HG02884 (cell line): ENCODE measurements at regions not wholly inside any gene's neighbourhood (a gene's known extent, or its start where the extent isn't known, plus 50 kb on each side); places are given as distances from the start of the nearest gene placed in this dataset.

Experiments used
- ATAC-seq: cut with Tn5 transposase; IDR thresholded peaks from one replicate; pipeline ENCODE4 v1.9.1; 2021; ENCODE audit warnings: mild to moderate bottlenecking, moderate library complexity; ENCODE audit not compliant: unreplicated experiment

- no peak for ATAC-seq
These were observed 271.4 kb downstream of the ZEB2 start for GRCh38 chr2:144248350-144249034.

- ATAC-seq, result no peak
These were observed 275.0 kb downstream of the ZEB2 start for GRCh38 chr2:144244938-144245337.

- ATAC-seq, result no peak
These were observed 277.6 kb downstream of the ZEB2 start for GRCh38 chr2:144242311-144242710.

DNA sequence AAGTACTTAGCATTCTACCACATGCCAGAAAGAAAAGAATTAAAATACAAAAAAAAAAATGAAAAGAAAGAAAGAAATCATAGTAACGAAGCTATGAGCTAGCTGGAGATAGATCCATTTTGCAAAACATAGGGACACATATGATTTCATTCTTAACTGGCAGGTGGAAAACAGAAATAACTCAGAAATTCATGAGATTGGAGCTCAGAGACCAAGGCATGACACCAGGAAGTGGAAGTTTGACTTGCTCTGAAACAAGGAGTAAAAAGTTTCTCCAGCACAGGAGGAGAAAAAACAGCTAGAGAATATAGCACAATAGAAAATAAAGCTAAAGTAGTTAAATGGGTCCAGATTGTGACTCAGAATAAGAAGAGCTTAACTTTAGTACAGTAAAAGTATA, 278.1 kb downstream of the ZEB2 start:
- no peak for ATAC-seq

- peak; percentile 83 for ATAC-seq
These were observed 279.1 kb downstream of the ZEB2 start for GRCh38 chr2:144240656-144241339.

DNA sequence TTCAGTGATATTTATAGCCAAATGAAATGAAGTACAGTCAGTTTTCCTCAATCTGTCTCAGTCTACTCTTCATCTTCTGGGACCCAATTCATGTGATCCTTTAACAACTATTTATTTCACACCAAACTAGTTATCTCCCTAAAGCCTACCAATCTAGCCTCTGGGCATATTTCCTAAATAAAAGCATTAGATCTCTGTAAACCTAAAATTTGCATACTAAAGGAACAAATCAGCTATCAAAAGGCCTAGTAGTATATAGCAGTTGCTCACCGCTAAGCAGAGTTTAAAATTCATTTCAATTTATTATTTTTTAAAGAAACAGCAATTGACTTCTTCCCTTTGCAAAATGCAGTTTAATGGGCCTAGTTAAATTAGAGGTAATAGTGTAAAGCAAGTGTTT, 280.2 kb downstream of the ZEB2 start:
- ATAC-seq, result no peak

GRCh38 chr2:144239306-144239705, 280.6 kb downstream of the ZEB2 start:
- ATAC-seq, result no peak

GRCh38 chr2:144237830-144238627, 281.9 kb downstream of the ZEB2 start:
- ATAC-seq, result no peak

GRCh38 chr2:144237108-144237507, 282.8 kb downstream of the ZEB2 start:
- ATAC-seq, result no peak

- ATAC-seq, result no peak
These were observed 284.9 kb downstream of the ZEB2 start for GRCh38 chr2:144235050-144235449.

DNA sequence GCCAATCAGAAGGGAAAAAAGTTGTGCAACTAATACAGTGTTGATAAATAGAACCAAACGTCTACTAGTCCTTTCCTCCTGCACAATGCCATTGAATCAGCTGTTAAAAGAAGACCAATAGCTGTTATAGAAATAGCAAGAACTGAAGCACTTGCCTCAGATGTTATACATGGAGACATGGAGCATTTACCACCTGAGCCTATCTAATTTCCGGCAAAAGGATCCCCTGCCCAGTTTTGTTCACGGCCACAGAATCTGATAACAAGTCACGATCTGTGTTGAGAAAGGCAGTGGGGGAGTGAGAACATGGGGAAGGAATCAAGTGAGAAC, 285.4 kb downstream of the ZEB2 start:
- ATAC-seq, result no peak

GRCh38 chr2:144233733-144234541, 286.0 kb downstream of the ZEB2 start:
- ATAC-seq, result no peak

GRCh38 chr2:144233317-144233716, 286.6 kb downstream of the ZEB2 start:
- ATAC-seq, result no peak

DNA sequence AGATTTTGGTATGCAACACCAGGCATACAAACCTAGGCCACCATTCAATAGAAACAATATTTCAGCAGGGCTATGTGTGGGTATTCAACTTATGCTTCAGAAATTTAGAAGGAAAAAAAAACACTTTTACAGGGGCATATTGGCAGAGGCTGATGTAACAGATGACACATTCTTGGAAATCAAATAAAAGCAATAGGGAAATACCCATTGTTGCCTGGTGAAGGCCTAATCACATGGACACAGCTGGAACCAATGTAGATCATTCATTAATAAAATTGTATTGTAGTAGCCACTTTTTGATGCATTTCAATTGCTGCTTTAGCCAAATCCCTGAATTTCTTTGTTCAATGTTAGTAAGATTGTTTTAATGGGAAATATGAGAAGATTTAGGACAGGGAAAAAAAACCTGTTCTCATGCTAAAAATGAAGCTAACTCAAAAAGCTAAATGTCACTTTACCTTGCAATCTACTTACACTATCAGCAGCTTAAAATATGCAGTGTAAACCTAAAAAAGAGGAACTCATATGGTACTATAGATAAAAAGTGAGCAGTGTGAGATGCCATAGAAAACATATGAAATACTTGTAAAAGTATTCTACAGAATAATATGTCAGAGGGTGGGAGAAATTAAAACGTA, 289.4 kb downstream of the ZEB2 start:
- no peak for ATAC-seq

- ATAC-seq, result no peak
These were observed 289.9 kb downstream of the ZEB2 start for GRCh38 chr2:144230033-144230432.

DNA sequence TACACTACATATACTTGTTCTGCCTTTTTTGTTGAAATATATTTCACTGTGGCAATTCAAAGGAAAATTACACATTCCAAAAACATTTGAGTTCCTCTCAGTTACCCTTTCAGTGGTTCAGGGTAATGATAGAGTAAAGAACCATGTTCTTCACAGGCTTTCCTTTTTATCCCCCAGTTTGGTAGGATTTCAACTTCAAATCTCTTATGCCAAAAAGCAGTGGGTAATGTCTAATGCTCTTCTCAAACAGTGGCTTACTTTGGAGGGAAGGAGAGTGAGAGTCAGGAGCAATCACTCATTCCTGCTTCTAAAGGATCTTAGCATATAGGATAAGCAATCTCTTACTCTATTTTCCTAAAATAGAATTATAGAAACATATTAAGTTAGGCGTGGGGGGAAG, 290.6 kb downstream of the ZEB2 start:
- ATAC-seq, result no peak

- ATAC-seq, result no peak
These were observed 292.4 kb downstream of the ZEB2 start for GRCh38 chr2:144227427-144228105.

GRCh38 chr2:144225076-144225475, 294.8 kb downstream of the ZEB2 start:
- ATAC-seq, result no peak

DNA sequence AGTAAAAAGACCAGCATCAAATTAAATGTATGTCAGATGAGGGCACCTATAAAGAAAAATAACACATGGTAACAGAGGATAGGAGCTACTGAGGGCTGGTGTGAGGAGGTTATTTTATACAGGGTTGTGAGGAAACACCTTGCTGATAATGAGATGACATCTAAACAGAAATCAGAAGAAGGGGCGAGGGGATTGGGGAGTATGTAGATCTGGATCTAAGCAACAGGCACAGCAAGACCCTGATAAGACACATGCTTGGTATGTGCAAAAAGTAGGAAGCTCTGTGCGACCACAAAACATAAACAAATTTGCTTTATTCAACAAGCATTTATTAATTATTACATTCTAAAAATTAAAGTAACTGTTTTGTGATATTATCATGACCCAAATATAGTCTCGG, 295.4 kb downstream of the ZEB2 start:
- ATAC-seq, result no peak

GRCh38 chr2:144219979-144220378, 299.9 kb downstream of the ZEB2 start:
- ATAC-seq, result no peak
